ENCODE measurements at regions not wholly inside any gene's neighbourhood (a gene's known extent, or its start where the extent isn't known, plus 50 kb on each side); places are given as distances from the start of the nearest gene placed in this dataset.

DNA sequence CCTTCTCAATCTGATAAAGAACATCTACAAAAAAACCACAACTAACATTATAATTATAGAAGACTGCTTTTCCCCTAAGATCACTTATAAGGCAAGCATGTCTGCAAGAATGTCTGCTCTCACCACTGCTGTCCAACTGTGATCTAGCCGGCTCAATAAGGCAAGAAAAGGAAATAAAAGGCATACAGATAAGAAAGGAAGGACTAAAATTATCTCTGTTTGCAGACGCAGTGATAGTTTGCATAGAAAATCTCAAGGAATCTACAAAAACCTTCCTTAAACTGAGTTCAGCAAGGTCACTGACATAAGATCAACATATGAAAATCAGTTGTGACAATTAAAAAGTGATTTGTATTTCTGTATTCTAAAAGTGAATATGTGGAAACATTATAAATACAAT, 138.0 kb upstream of the EGLN3 start (continued):
- TF ChIP-seq, protein P1, sequence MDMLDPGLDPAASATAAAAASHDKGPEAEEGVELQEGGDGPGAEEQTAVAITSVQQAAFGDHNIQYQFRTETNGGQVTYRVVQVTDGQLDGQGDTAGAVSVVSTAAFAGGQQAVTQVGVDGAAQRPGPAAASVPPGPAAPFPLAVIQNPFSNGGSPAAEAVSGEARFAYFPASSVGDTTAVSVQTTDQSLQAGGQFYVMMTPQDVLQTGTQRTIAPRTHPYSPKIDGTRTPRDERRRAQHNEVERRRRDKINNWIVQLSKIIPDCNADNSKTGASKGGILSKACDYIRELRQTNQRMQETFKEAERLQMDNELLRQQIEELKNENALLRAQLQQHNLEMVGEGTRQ (IDR thresholded peaks at IDR 0.05): no peak
- TF ChIP-seq TFCP2L1 (CRISPR knock-in tag; IDR thresholded peaks at IDR 0.05) (no peak), KDM1A (IDR thresholded peaks at IDR 0.05; ENCODE audit: low read depth) (no peak), E2F6 (IDR thresholded peaks at IDR 0.05; ENCODE audit: borderline replicate concordance, low read depth) (no peak), PHF8 (IDR thresholded peaks at IDR 0.05; ENCODE audit: borderline replicate concordance, low read depth) (no peak)

DNA sequence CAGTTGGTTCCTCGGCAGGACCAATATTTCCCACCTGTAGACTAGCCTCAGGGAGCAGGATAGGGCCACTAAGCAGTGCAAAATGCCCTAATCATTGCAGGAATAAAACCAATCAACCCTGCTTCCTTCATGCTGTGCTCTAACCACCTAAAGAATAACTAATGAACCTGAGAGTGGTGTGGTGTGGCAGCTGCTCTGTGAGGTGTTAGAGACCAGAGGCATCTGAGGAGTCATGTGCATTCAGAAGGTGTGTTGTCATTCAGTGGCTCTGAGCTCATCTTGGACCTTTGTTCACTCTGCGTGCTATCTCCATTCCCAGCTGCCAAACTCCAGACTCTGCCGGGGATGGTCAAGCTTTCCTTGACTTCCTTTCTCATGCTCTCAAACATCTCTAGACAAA, 136.7 kb upstream of the EGLN3 start:
- ATAC-seq: no peak
- Histone ChIP-seq H3K4me3 (no peak overlapping the region), H3K27ac (no peak overlapping the region), H3K4me1 (peaks cover 7% of the 10 kb centered on the region; the same call in 2 of the 3 replicates), H3K9me3 (peaks cover 4% of the 10 kb centered on the region; the same call in 1 of the 3 replicates), H3K4me2 (no peak overlapping the region)
- CTCF ChIA-PET: interaction anchor here (0.6 to 2.6 kb wide), 3 partner anchors 11 to 247 kb away, joined by 3 to 11 read pairs (median 3); no protein-coding TSS in a partner anchor
- POLR2A ChIA-PET: no interaction called here
- no peak for FAIRE-seq
- TF ChIP-seq CHD4 (IDR thresholded peaks at IDR 0.05; ENCODE audit: borderline replicate concordance): no peak
- TF ChIP-seq POLR2AphosphoS2 (conservative IDR thresholded peaks at IDR 0.05; ENCODE audit: low read length): no peak
- 84% methylated on average over 3 of the region's 3 CpGs for WGBS (ENCODE audit: missing lambda C conversion rate)
- DNase-seq (ENCODE audit: low read depth in 1 of 2, low spot score in 1 of 2): no peak

GRCh38 chr14:34086223-34086757, 135.4 kb upstream of the EGLN3 start:
- DNase-seq (ENCODE audit: low read depth in 1 of 2, low spot score in 1 of 2) (no peak), ATAC-seq (no peak), FAIRE-seq (no peak)
- ChIA-PET CTCF (interaction anchor here (1.0 to 2.6 kb wide), 4 partner anchors 8 to 26 kb away, joined by 3 to 11 read pairs (median 5); no protein-coding TSS in a partner anchor), POLR2A (no interaction called here)
- H3K9me3 ChIP-seq: peaks cover 4% of the 10 kb centered on the region; the same call in 1 of the 3 replicates
- no peak overlapping the region for H3K27ac ChIP-seq
- WGBS (ENCODE audit: missing lambda C conversion rate): 89% methylated on average over 2 of the region's 2 CpGs
- H3K4me1 ChIP-seq: peaks cover 20% of the 10 kb centered on the region
- H3K4me3 ChIP-seq: no peak overlapping the region
- H3K4me2 ChIP-seq: no peak overlapping the region
- TF ChIP-seq EP300 (IDR thresholded peaks at IDR 0.05) (no peak), HOXA7 (CRISPR knock-in tag; IDR thresholded peaks at IDR 0.05) (no peak), KDM1A (IDR thresholded peaks at IDR 0.05; ENCODE audit: low read depth) (no peak), PBX3 (IDR thresholded peaks at IDR 0.05) (no peak), BCL3 (IDR thresholded peaks at IDR 0.05) (no peak), FOSB (CRISPR knock-in tag; IDR thresholded peaks at IDR 0.05) (no peak), JUN (IDR thresholded peaks at IDR 0.05) (no peak), CBX8 (IDR thresholded peaks at IDR 0.05) (no peak)

DNA sequence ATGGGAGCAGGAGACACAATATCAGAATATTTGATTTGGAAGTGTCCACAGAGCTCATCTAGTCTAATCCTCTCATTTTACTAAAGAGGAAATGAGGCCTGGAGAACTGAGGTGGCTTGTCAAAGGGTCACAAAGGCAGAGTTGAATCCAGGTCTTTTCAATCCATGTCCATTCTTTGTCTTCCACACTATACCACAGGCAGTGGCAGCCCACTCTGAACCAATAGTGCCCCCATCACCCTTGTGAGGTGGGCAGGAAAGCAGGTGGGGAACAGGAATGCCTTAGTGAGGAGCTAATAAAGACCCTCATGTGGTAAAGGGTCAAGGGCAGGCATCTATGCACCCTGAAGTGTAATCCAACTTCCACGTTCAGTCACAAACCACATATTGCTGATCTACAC, 134.8 kb upstream of the EGLN3 start:
- Histone ChIP-seq H3K4me1 (peaks cover 26% of the 10 kb centered on the region), H3K4me2 (no peak overlapping the region)
- CTCF ChIA-PET: interaction anchor here (1.0 to 2.6 kb wide), 3 partner anchors 9 to 26 kb away, joined by 3 to 11 read pairs (median 7); no protein-coding TSS in a partner anchor

More for the DNA sequence above, 134.8 kb upstream of the EGLN3 start:
- POLR2A ChIA-PET: no interaction called here
- WGBS (ENCODE audit: missing lambda C conversion rate): 80% methylated on average over 1 of the region's 1 CpG
- FAIRE-seq (no peak), ATAC-seq (no peak), DNase-seq (ENCODE audit: low read depth in 1 of 2, low spot score in 1 of 2) (no peak)
- Histone ChIP-seq H3K9me3 (peaks cover 4% of the 10 kb centered on the region; the same call in 1 of the 3 replicates), H3K27ac (0 out of 6 replicates have a peak overlapping the region, but pooled peaks of 1 of the 2 experiments have one; percentile 22), H3K4me3 (no peak overlapping the region)
- TF ChIP-seq RAD21 (conservative IDR thresholded peaks at IDR 0.05 in 1 of 2, IDR thresholded peaks at IDR 0.05 in 1 of 2) (no peak), PHF8 (IDR thresholded peaks at IDR 0.05; ENCODE audit: borderline replicate concordance, low read depth) (no peak), MAX (IDR thresholded peaks at IDR 0.05) (no peak), ZC3H11A (IDR thresholded peaks at IDR 0.05) (no peak), MAFK (IDR thresholded peaks at IDR 0.05; ENCODE audit: partially characterized antibody) (no peak), HOXB13 (CRISPR knock-in tag; IDR thresholded peaks at IDR 0.05; ENCODE audit: low read depth) (no peak), HEYL (CRISPR knock-in tag; IDR thresholded peaks at IDR 0.05) (no peak)
